Type B pancreatic cell (in vitro differentiated cells): ENCODE measurements at regions not wholly inside any gene's neighbourhood (a gene's known extent, or its start where the extent isn't known, plus 50 kb on each side); places are given as distances from the start of the nearest gene placed in this dataset.

Experiments
- DNase-seq: peaks from one replicate; pipeline ENCODE4 v3.0.0; 2021; ENCODE audit warnings: mixed read lengths; ENCODE audit not compliant: unreplicated experiment; ENCODE audit errors: extremely low spot score
- H3K27ac Mint-ChIP-seq: 2 replicates; pipeline ENCODE4 v1.8.0; 2021; ENCODE audit warnings: mild to moderate bottlenecking, mixed read lengths
- H3K27me3 Mint-ChIP-seq: 2 replicates; pipeline ENCODE4 v1.8.0; 2021; ENCODE audit warnings: mixed read lengths
- H3K36me3 Mint-ChIP-seq: 2 replicates; pipeline ENCODE4 v1.8.0; 2021; ENCODE audit warnings: mixed read lengths
- H3K4me1 Mint-ChIP-seq: one replicate; pipeline ENCODE4 v1.8.0; 2021; ENCODE audit warnings: mixed read lengths; ENCODE audit not compliant: unreplicated experiment
- H3K4me3 Mint-ChIP-seq: 2 replicates; pipeline ENCODE4 v1.8.0; 2021; ENCODE audit warnings: mild to moderate bottlenecking, mixed read lengths
- H3K9me3 Mint-ChIP-seq: 2 replicates; pipeline ENCODE4 v1.8.0; 2021; ENCODE audit warnings: mixed read lengths
- TF ChIP-seq, protein P1 (sequence below): fragments of 200-600 bp; sonication (generic); conservative IDR thresholded peaks from 2 replicates; pipeline ENCODE4 v1.5.0; 2021; ENCODE audit warnings: antibody characterized with exemption, mild to moderate bottlenecking

DNA sequence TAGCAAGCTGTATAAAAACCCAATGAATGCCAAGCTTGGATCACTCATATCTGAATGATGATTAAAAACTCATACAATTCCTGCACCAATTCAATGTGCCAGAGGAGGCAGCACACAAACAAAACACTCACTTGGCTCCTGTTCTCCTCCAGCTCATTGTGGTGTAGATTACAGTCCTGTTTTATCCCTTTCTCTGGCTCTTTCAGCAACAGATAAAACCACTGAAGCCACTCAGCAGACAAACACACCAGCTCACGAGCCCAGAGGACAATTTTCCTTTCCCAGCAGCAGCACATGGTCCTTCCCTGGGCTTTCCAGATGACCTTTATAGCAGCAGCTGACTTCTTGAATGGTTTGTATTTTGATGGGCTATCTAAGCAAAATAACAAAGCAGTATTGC is 107.3 kb upstream of the STARD3NL start:
- Mint-ChIP-seq H3K27me3 (no peaks in the 10 kb centered on the region), H3K4me3 (no peak overlapping the region), H3K36me3 (no peaks in the 10 kb centered on the region), H3K4me1 (no peaks in the 10 kb centered on the region), H3K27ac (no peak overlapping the region), H3K9me3 (peaks cover under 1% of the 10 kb centered on the region)
- DNase-seq, result no peak
- TF ChIP-seq, protein P1, sequence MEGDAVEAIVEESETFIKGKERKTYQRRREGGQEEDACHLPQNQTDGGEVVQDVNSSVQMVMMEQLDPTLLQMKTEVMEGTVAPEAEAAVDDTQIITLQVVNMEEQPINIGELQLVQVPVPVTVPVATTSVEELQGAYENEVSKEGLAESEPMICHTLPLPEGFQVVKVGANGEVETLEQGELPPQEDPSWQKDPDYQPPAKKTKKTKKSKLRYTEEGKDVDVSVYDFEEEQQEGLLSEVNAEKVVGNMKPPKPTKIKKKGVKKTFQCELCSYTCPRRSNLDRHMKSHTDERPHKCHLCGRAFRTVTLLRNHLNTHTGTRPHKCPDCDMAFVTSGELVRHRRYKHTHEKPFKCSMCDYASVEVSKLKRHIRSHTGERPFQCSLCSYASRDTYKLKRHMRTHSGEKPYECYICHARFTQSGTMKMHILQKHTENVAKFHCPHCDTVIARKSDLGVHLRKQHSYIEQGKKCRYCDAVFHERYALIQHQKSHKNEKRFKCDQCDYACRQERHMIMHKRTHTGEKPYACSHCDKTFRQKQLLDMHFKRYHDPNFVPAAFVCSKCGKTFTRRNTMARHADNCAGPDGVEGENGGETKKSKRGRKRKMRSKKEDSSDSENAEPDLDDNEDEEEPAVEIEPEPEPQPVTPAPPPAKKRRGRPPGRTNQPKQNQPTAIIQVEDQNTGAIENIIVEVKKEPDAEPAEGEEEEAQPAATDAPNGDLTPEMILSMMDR, result peak; percentile 64

DNA sequence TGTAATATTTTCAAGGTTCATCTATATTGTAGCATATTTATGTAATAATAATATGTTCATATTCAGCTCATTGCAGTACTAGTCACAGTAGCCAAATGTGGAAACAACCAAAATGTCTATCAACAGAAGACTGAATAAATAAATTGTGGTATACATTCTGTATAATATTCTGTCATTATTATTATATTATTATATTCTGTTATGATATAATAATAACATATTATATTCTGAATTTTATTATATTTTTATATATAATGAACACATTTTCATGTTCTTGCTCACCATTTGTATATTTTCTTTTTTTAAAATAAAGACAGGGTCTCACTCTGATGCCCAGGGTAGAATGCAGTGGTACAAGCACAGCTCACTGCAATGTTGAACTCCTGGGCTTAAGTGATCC is 91.2 kb upstream of the STARD3NL start:
- Mint-ChIP-seq H3K36me3 (no peaks in the 10 kb centered on the region), H3K4me1 (no peaks in the 10 kb centered on the region), H3K27ac (no peak overlapping the region), H3K4me3 (no peak overlapping the region), H3K27me3 (no peaks in the 10 kb centered on the region), H3K9me3 (no peaks in the 10 kb centered on the region)
- DNase-seq, result no peak
- TF ChIP-seq, protein P1, result no peak

DNA sequence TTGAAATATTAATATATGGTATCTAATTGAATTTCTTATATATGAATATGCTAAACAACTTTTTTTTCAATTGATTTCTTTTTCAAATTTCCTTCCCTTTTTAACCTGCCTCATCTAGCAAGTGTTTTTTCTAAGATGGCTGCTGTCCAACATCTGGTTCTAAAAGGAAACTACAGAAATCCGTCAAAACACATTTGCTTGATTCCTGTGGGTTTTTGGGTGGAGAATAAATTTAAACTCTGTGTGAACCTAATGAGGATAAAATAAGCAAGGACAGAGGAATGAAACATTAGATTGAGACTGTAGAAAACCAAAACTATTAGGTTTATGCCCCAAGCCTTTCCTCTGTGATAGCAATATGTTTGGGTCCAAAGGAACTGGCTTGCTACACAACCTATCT is 75.5 kb upstream of the STARD3NL start:
- no peak overlapping the region for H3K4me3 Mint-ChIP-seq
- no peaks in the 10 kb centered on the region for H3K4me1 Mint-ChIP-seq
- no peaks in the 10 kb centered on the region for H3K9me3 Mint-ChIP-seq
- H3K36me3 Mint-ChIP-seq, result no peaks in the 10 kb centered on the region
- H3K27me3 Mint-ChIP-seq, result peaks cover 6% of the 10 kb centered on the region
- DNase-seq, result no peak
- no peak overlapping the region for H3K27ac Mint-ChIP-seq
- TF ChIP-seq, protein P1, result no peak

DNA sequence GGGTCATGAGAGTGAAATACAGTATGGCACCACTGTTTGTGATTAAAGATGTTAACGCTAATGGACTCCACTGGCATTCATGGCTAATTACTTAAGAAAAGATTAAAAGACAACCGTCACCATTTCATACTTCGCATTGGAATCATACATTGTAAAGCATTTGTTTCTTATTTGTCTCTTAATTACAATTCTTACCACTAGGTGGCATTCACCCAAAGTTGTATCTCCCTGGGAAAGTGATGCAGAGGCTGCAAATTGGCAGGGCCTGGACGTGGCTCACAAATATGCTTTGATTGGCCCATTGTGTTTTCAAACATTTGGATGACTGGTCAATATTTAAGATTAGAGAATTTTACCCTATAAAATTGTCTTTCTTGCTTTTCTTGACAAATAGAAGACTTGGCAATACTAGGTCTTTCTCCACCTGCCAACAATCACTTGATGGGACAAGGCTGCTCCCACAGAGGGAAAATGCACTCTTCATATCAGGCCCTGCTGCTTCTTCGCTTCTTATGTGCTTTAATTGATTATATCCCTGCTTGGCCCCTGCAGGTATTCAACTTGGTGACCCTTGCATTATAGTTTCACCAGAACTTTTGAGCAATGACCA is 72.1 kb upstream of the STARD3NL start:
- Mint-ChIP-seq H3K27ac (no peak overlapping the region), H3K4me1 (no peaks in the 10 kb centered on the region), H3K27me3 (no peaks in the 10 kb centered on the region), H3K36me3 (no peaks in the 10 kb centered on the region), H3K4me3 (no peak overlapping the region), H3K9me3 (no peaks in the 10 kb centered on the region)
- TF ChIP-seq, protein P1, result peak; percentile 83
- no peak for DNase-seq

DNA sequence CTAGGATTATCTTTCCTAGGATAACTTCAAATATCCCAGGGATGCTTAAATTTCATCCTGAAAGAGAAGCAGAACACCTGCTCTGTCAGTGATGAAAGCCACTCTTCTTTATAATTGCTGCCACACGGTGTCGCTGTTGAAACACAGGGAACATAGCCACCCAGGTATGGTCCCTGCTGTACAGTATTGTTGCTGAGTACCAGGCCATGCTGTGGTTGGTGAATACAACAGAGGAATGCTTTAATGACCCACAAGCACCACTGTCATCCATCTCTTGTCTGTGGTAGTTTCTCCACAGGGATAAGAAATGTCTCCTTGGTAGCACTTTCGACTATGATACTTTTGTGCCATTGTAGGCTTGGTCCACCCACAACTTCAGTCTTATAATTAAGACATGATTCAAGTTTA is 70.6 kb upstream of the STARD3NL start:
- no peaks in the 10 kb centered on the region for H3K36me3 Mint-ChIP-seq
- TF ChIP-seq, protein P1, result peak; percentile 87
- no peaks in the 10 kb centered on the region for H3K27me3 Mint-ChIP-seq
- DNase-seq, result no peak
- H3K4me3 Mint-ChIP-seq, result no peak overlapping the region
- H3K4me1 Mint-ChIP-seq, result no peaks in the 10 kb centered on the region
- no peaks in the 10 kb centered on the region for H3K9me3 Mint-ChIP-seq
- no peak overlapping the region for H3K27ac Mint-ChIP-seq

DNA sequence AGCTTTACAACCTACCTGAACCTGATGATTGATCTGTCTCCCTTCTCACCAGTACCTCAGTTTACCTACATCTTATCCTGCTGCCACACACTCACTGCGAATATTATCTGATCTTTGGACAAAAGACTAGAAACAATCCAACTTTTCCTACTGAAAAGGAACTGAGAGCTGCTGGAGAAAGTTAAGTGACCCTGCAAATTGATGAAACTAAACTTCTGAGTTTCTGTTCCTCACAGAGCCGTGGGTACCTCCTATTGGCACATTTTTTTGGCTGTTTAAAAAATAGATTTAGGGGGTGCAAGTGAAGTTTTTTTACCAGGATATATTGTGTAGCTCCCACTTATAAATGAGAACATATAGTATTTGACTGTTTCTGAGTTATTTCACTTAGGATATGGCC is 66.0 kb upstream of the STARD3NL start:
- Mint-ChIP-seq H3K27ac (no peak overlapping the region), H3K9me3 (no peaks in the 10 kb centered on the region), H3K4me1 (no peaks in the 10 kb centered on the region), H3K4me3 (no peak overlapping the region), H3K27me3 (peaks cover 6% of the 10 kb centered on the region), H3K36me3 (no peaks in the 10 kb centered on the region)
- TF ChIP-seq, protein P1, result no peak
- DNase-seq, result no peak
